G401.6 (cell line): ENCODE measurements at regions not wholly inside any gene's neighbourhood (a gene's known extent, or its start where the extent isn't known, plus 50 kb on each side); places are given as distances from the start of the nearest gene placed in this dataset.

Experiments used
- FAIRE-seq: peaks from 2 replicates; lab custom pipeline; 2012; peaks lifted over from hg19 to GRCh38; lab: Jason Lieb, UNC

DNA sequence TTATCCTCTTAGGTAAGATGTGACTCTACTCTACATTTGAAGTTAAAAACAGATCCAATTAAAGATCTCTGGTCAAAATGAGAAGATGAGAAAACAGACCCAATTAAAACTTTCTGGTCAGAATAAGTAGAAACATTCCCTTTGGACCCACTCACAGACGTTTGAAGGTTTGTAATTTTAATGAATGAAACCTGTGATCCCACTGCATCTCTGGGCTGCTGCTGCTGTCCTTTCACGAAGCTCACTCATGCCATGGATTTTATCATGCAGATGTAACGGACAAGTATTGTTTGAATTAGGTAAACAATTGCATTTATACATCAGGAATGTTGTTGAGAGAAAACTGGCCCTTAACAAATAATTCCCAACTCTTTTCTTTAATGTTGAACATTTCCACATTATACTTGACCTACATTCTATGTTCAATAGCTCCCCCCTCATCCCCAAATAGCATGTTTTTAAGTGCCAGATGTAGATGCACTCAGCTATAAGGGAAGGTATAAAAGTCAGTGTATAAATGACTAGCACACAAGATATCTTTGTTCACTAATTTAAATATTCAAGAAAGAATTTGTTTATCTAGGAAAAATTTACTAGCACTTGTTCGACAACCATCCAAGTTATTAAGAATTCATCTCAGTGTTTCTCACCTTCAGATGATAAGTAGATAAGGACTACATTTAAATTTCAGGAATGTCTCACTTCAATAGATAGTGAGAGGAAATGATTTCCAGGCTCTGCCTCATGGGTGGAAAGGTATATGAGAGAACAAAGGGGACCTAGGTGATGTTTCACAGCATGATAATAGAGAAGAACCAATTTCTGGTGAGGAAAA is 202.3 kb upstream of the LMNTD1 start:
- FAIRE-seq: no peak

DNA sequence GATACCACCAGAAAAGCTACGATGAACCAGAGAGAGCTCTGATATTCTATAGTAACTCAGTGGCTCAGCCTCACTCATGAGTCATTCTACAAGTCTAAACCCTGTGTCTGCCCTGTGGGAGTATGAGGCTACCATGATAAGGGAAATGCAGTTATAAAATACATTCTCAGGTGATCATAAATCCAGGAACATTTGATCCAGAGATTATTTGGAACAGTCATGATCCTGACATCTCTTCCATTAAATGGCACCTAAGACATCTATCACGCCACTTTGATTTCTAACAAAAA is 202.6 kb upstream of the RASSF8 start:
- FAIRE-seq: no peak

- FAIRE-seq: no peak
Measured at GRCh38 chr12:25757037-25757665, 201.3 kb upstream of the RASSF8 start.

GRCh38 chr12:25759752-25760151 is 198.7 kb upstream of the RASSF8 start:
- no peak for FAIRE-seq

GRCh38 chr12:25761356-25761755 is 197.1 kb upstream of the RASSF8 start:
- no peak for FAIRE-seq

GRCh38 chr12:25764409-25764808 is 194.1 kb upstream of the RASSF8 start:
- no peak for FAIRE-seq

DNA sequence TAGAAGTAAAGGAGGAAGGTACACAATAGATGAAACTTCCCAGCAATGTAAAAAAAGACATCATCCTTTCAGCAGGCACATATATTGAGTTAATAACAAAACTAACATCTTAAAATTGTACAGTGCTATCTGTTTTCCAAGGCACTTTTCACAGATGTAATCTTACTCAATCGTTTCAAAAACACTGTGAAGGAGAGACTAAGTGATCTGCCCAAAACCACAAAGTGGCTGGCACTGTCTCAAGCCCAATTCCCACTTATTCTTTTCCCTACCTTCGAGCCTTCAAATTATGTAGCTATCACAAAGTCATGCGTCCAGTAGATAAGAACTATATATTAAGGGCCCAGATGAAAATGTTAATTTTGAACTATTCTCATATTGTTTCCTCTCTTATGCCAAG is 193.6 kb upstream of the RASSF8 start:
- no peak for FAIRE-seq

GRCh38 chr12:25767606-25768005 is 190.9 kb upstream of the RASSF8 start:
- FAIRE-seq: no peak

DNA sequence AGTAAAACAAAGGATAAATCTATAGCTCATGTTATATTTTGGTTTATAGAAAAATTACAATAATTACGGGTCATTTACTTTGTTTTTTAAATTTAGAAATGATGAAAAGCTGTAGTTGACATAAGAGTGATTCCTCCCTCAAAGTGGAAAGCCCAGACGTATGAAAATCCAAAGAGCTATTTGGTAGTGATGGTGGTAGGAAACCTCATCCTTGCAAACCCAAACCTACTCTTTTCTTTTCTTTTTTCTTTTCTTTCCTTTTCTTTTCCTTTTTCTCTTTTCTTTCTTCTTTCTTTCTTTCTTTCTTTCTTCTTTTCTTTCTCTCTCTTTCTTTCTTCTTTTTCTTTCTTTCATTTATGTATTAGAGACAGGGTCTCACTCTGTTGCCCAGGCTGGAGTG is 190.3 kb upstream of the RASSF8 start:
- FAIRE-seq: no peak

- no peak for FAIRE-seq
Measured at GRCh38 chr12:25769082-25769945, 189.2 kb upstream of the RASSF8 start.

DNA sequence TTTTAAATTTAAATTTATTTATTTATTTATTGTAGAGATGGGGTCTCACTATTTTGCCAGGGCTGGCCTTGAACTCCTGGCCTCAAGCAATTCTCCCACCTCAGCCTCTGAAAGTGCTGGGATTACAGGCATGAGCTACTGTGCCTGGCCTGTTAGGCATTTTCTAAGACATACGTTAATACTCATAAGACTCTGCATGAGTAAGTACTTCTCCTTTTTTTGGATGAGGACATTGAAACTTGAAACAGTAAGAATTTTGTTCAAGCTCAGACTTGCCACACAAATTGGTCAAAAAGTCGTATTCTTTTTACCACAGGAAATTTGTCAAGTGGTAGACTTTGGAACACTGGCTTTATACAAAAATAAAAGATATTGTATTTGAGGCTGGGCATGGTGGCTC is 187.4 kb upstream of the RASSF8 start:
- FAIRE-seq: no peak

DNA sequence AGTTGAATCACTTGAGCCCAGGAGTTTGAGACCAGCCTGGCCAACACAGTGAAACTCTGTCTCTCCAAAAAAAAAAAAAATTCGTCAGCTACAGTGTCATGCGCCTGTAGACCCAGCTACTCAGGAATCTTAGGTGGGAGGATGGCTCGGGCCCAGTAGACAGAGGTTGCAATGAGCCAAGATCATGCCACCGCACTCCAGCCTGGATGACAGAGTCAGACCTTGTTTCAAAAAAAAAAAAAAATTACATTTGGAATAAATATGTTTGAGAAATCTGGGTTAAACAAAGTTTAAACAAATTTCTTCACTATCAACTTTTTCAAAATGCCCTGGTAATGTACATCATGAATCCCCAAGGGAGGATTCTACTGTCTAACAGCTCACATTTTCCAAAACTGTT is 187.0 kb upstream of the RASSF8 start:
- FAIRE-seq: no peak

GRCh38 chr12:25775968-25776367 is 182.5 kb upstream of the RASSF8 start:
- FAIRE-seq: no peak

GRCh38 chr12:25780771-25781170 is 177.7 kb upstream of the RASSF8 start:
- FAIRE-seq: no peak

- no peak for FAIRE-seq
Measured at GRCh38 chr12:25781232-25781631, 177.2 kb upstream of the RASSF8 start.

GRCh38 chr12:25783566-25783965 is 174.9 kb upstream of the RASSF8 start:
- FAIRE-seq: no peak

- no peak for FAIRE-seq
Measured at GRCh38 chr12:25784669-25785068, 173.8 kb upstream of the RASSF8 start.

GRCh38 chr12:25785134-25785533 is 173.3 kb upstream of the RASSF8 start:
- FAIRE-seq: no peak

- FAIRE-seq: no peak
Measured at GRCh38 chr12:25787701-25788100, 170.8 kb upstream of the RASSF8 start.

DNA sequence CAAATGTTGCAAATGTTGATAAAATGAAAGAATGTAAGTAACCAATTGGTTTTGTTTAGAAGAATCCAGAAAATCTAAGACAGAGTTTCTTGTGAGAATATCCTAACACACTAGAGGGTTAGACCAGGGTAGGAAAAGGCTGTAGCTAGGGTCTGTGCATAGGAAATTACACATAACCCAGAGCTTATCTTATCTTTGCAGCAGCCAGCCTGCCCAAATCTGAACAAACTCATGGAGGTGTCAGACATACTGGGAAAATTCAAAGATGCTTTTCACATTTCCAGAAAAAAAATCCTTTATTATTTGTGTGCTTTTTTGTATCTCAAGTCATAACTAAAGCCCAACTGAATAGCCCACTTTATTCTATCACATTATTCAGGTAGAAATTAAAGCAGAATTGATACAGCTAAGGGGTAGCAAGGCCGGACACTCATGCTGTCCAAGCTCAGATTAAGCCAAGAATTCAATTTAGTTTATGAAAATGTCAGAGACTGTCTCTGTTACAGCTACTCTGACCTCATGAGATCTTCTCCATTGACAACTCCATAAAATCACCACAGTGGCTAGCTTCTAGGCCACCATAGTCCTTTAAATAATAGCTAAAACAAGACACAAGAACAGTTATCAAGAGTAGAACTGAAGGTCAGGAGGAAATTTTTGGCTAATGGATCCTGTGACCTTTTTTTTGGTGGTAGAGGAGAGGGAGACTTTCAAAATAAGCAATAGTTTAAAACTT is 169.6 kb upstream of the RASSF8 start:
- no peak for FAIRE-seq

DNA sequence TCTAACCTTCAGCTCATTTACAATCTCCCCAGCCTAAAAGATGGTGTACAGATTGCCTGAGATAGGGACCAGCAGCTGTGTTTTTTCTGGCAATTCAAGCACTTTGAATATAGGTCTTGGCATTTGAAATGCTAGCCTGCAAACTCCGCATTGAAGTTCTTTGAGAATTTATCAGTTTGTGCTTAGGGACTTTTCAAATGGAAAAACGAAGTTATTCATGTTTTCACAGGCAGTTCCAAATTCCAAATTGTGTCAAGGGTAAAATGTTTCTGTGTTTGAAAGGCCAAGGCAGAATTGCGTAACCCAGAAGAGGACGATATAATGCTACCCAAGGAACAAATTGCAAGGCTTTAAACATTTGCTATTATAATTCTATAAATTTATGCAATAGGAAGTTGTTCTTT is 168.9 kb upstream of the RASSF8 start:
- no peak for FAIRE-seq

GRCh38 chr12:25792031-25792430 is 166.5 kb upstream of the RASSF8 start:
- FAIRE-seq: no peak

DNA sequence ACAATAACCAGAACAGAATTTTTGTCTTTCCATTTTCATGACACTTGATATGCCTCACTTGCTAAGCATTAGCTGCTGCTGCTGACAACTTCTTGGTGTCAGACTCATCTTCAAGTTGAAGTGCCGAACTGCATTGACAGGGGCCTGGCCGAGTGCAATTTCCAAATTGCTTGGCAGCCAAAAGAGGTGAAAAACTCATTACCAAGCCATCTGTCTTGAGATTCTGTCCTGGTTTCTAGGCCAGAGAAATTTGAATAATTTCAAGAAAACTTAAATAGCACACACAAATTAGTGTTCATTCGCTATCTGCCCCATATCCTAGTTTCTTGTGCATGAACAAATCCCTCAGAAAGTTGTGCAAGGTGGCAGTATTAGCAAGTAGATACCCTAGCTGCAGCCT is 165.3 kb upstream of the RASSF8 start:
- no peak for FAIRE-seq
